ENCODE measurements at regions not wholly inside any gene's neighbourhood (a gene's known extent, or its start where the extent isn't known, plus 50 kb on each side); places are given as distances from the start of the nearest gene placed in this dataset.

GRCh38 chr10:84719687-84720086 lies 391.3 kb downstream of the CCSER2 start:
- TF ChIP-seq EP300 (IDR thresholded peaks at IDR 0.05) = no peak
- TF ChIP-seq, protein P1, sequence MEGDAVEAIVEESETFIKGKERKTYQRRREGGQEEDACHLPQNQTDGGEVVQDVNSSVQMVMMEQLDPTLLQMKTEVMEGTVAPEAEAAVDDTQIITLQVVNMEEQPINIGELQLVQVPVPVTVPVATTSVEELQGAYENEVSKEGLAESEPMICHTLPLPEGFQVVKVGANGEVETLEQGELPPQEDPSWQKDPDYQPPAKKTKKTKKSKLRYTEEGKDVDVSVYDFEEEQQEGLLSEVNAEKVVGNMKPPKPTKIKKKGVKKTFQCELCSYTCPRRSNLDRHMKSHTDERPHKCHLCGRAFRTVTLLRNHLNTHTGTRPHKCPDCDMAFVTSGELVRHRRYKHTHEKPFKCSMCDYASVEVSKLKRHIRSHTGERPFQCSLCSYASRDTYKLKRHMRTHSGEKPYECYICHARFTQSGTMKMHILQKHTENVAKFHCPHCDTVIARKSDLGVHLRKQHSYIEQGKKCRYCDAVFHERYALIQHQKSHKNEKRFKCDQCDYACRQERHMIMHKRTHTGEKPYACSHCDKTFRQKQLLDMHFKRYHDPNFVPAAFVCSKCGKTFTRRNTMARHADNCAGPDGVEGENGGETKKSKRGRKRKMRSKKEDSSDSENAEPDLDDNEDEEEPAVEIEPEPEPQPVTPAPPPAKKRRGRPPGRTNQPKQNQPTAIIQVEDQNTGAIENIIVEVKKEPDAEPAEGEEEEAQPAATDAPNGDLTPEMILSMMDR (IDR thresholded peaks at IDR 0.05) = no peak
- TF ChIP-seq POLR2A (IDR thresholded peaks at IDR 0.05) = no peak
